Eye (tissue), 1 donor: ENCODE measurements at regions not wholly inside any gene's neighbourhood (a gene's known extent, or its start where the extent isn't known, plus 50 kb on each side); places are given as distances from the start of the nearest gene placed in this dataset.

Experiments used
- DNase-seq: peaks from one replicate; pipeline ENCODE4 v3.0.0-alpha.2; 2015

DNA sequence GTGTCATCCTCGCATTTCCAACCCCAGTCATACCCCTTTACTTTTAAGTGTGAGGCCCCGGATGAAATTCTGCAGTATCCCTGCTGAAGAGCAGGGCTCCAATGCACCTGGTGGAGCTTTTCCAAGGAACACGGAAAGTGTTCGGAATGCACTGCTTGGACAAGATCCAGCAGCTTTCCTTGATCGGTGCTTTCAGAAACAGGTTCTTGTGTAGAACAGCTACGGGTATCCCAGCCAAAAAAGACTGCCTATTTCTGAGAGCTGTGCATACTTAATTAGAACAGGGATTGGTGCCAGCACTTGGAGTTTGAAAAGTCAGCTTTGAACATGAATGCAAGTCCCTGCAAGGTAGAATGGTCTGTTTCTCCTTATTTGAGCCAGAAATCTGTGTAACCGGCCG, 87.2 kb upstream of the C1QTNF9B start:
- DNase-seq, result peak; percentile 46

- no peak for DNase-seq
These were observed 87.8 kb upstream of the C1QTNF9B start for GRCh38 chr13:23985060-23985459.

GRCh38 chr13:23985839-23986238, 88.5 kb upstream of the C1QTNF9B start:
- peak; percentile 78 for DNase-seq

GRCh38 chr13:23986619-23987018, 89.3 kb upstream of the C1QTNF9B start:
- DNase-seq, result peak; percentile 32

GRCh38 chr13:23987331-23987894, 90.1 kb upstream of the C1QTNF9B start:
- no peak for DNase-seq

DNA sequence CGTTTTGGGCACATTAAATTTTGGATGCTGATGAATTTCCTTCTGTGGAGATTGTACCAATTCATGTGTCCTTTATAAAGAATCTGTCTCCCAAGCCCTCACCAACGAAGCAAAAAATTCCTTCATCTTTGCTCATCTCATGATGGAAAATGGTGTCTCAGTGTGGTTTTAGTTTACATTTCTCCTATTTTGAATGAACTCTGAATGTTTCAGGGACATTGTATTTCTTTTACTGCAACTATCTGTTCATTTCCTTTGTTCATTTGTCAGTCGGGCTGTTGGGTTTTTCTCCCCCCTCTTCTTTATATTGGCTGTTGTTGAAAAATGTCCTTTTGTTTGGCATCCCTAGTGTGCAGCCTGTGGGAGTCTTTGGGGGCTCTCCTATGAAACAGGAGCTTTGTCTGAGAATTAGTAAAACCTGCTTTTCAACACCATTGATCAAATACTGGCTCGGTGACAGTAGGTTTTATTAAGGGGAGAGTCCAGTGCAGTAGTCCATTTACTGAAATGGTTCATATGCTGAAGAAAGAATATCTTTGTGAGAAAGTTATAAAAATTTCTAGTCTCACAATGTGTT, 91.3 kb upstream of the C1QTNF9B start:
- no peak for DNase-seq

- DNase-seq, result no peak
These were observed 93.2 kb upstream of the C1QTNF9B start for GRCh38 chr13:23990455-23990854.

GRCh38 chr13:23991119-23991518, 93.8 kb upstream of the C1QTNF9B start:
- DNase-seq, result no peak

DNA sequence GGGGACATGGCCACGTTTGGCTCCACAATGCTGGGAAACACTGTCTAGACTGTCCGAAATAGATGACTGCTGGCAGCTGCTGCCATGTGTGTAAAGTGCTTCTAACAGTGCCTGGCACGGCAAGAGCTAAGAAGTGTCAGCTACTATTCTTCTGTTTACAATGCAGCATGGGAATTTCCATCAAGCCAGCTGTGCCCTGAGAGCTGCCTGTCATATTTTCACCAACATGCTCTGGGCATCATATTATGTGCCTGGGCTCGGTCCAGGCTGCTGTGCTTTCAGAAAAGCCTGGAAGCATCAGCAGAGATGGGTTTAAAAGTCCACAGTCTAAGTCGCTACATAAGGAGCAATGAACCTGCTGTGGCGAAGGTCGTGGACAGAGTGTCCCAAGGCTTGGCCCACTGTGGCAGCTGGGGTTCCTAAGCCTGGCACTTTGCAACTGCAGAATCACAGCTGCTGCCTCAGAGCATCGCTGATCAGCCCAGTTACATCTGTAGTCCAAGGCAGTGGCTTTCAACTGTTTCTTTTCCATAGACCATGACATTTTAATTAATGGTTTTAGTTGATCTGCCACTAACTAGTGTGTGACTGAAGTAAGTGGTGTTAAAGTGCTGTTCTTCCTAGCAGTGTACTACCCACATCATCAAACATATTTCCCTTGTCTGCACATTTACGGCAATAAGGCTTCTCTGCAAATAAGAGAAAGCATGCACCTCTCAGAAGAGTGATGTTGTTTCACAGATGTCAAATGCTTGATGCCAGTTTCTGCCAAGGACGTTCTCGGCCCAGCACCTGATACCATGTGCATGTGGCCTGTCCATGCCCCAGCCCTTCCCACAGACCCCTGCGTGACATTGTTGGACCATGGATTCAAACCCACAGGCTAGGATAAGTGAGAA, 95.7 kb upstream of the C1QTNF9B start:
- peak; percentile 37 for DNase-seq

DNA sequence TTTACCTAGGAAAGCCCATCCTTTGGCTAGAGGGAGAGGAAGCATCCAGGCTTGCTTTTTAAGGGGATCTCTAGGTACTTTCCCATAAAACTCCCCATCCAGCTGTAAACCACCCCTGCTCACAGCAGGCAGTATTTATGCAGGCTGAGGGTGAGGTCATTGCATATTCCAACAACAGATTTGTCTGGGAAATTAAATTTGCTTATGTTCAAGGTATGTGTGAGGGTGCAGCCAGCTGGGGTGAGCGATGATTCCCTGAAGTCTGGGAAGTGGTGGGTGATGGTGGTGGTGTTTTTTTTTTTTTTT, 96.3 kb upstream of the C1QTNF9B start:
- no peak for DNase-seq

DNA sequence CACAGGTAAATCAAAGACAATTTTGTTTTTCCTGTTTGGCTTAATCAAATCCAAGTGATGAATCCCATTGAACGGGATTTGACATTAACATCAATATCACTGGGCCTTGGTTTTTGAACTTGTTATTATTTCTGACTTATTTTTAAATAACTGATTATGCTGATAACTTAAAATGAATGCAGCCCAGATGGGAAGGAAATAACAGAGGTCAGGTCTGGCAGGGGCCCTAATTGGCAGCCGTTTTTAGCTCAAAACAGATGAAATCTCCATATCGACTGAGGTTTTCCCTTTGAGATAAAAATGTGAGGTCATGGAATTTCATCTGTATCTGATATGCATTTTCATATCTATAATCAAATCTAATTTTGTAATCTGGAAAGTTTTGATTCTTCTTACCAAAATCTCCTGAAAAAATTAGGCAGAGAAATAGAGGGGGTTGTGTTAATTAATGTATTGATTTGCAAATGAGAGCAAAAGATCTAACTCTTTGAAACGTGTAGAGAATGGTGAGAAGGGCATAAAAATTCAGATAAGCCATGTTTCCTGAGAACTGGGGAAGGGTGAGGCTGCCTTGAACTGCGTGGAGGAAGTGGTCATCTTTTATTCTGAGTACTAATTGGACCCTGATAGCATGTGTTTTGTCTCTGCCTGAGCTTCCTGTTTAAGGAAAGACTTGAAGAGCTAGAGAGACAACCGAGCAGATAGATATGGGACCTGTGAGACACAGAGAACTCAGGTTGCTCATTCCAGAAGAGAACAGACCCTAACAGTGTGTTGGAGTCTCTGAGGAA, 98.2 kb upstream of the C1QTNF9B start:
- DNase-seq, result no peak

- no peak for DNase-seq
These were observed 99.2 kb upstream of the C1QTNF9B start for GRCh38 chr13:23996456-23996855.

- no peak for DNase-seq
These were observed 102.1 kb upstream of the C1QTNF9B start for GRCh38 chr13:23999424-23999823.

- DNase-seq, result no peak
These were observed 105.0 kb upstream of the C1QTNF9B start for GRCh38 chr13:24002206-24002815.

- DNase-seq, result no peak
These were observed 107.0 kb upstream of the C1QTNF9B start for GRCh38 chr13:24004142-24004899.

DNA sequence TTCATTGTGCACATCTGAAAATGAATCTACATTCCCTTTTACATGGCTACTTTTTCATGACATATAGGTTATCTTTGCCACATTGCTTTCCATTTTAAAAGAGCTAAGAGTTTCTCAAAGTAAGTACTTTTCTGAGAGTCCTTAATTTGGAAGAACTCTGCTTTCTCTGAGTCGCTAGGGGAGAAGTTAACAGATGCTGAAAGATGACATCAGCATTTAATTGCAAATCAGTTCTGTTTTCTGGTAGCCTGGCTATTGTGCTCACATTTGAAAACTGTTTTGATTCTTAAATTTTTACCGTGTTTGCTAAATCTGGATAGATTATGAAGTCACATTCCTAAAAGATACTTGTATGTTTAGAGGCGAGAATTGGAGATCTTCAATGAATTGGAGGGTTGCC, 107.7 kb upstream of the C1QTNF9B start:
- no peak for DNase-seq

DNA sequence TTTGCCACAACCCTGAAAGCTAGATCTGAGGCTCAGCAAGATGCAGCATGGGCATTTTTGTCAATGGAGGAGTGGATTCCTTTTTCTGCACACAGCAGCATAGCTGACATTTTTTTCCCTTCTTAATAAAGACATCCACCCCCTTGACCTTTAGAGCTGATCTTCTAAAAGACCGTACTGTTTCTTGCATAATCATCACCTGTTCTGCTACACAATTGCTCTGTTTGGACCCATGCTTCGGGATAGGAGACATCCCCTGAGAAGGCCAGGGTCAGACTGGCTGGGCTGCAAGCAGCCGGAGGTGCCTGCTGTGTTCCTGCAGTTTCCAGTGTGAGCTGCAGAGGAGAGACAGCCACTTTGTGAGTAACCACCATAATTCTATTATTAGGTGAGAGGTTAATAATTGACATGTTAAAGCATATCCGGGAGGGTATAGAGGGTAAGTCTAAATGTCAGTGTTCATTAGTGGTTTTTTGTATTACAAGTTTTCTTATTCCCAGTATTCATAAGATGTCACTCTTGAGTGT, 108.5 kb upstream of the C1QTNF9B start:
- no peak for DNase-seq

- no peak for DNase-seq
These were observed 109.4 kb upstream of the C1QTNF9B start for GRCh38 chr13:24006520-24007248.

DNA sequence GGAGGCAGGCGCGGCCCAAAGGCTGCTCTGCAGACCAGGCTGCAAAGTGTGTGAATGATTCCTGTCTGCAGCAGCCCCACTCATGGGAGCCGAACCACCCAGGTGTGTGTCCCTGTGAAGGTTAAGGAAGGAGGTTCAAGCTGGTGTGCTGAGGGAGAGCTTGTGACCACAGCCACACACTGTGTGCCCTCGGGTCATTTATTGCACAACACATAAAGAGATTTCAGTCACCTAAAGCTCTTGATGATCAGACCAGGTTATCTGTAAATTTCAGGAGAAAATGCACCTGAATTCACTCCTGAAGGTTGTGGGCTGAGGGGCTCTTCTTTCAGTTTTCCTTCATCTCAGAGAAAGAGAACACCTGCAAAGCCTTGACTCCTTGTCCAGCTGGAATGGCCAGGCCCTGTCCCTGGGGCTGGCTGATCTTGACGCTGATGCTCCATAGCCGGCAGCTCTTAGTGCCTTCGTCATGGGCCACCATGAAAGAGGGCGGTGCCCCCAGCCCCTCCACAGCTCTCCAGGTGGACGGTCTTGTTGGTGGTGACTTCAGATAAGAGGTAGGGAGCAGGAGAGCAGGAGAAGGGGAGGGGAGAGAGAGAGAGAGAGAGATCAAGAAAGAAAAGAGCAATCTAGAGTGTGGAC, 110.8 kb upstream of the C1QTNF9B start:
- DNase-seq, result no peak

DNA sequence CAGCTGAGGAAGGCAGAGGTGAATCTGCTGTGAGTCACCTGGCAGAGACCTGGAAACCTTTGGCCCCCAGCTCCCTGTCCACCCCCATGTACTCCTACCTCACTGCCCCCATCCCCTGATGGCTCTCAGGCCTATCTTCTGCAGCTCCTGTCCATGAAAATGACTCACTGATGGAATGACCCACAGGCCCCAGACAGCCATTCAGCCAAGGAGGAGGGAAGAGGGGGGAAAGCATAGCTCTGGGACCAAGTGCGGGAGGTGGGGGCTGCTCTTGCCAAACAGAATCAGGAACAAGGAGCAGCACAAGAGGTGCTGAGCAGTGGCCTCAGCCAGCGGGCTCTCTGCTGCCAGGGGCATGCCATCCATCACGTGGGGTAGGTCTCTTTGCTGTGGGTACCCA, 111.4 kb upstream of the C1QTNF9B start:
- no peak for DNase-seq

DNA sequence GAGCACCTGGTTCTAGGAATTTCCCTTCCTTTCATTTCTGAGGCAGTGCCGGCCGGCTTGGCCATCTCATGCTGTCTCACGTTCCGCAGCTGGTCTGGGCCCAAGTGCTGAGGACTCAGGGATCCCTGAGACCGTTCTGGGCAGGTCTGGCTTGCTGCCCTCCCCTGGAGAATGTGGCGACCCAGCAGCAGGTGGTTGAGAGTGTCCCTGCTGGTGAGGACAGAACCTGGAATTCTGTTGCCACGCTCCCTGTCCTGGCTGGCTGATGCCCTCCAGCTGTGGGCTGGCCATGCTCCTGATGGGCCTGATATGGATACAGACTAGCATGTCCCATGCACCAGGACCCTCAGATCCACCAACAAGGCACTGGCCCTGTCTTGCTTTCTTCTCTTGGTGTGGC, 114.0 kb upstream of the C1QTNF9B start:
- DNase-seq, result no peak
